GF-D8 (cell line): ENCODE measurements at regions not wholly inside any gene's neighbourhood (a gene's known extent, or its start where the extent isn't known, plus 50 kb on each side); places are given as distances from the start of the nearest gene placed in this dataset.

ENCODE experiments used
- DNase-seq: peaks from one replicate; lab custom pipeline; 2025; lab: John Stamatoyannopoulos, UW

- DNase-seq: no peak
Observed at GRCh38 chr7:51792796-51793195, 476.2 kb upstream of the COBL start.

- DNase-seq: no peak
Observed at GRCh38 chr7:51789489-51789888, 472.9 kb upstream of the COBL start.

GRCh38 chr7:51786284-51786683, 469.7 kb upstream of the COBL start:
- DNase-seq: no peak

DNA sequence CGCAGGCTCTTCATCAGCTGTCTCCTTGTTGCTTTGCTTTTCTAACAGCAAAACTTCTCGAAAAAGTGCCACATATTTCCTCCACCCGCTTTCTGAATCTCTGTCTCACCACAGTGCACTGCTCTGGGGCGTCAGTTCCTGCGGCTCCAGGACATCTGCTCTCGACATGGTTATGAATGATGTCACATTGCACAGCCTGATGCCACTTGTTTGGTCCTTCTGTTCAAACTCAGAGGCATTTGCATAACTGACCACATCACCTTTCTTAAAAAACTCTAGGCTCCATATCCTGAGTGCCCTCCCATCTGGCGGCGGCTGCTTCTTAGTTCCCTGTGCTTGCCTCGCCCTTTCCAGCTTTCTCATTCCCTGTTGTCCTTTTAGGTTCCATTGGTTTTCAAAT, 469.3 kb upstream of the COBL start:
- no peak for DNase-seq

- DNase-seq: no peak
Observed at GRCh38 chr7:51785171-51785570, 468.6 kb upstream of the COBL start.

- DNase-seq: no peak
Observed at GRCh38 chr7:51783241-51783640, 466.6 kb upstream of the COBL start.

- no peak for DNase-seq
Observed at GRCh38 chr7:51778121-51778520, 461.5 kb upstream of the COBL start.

DNA sequence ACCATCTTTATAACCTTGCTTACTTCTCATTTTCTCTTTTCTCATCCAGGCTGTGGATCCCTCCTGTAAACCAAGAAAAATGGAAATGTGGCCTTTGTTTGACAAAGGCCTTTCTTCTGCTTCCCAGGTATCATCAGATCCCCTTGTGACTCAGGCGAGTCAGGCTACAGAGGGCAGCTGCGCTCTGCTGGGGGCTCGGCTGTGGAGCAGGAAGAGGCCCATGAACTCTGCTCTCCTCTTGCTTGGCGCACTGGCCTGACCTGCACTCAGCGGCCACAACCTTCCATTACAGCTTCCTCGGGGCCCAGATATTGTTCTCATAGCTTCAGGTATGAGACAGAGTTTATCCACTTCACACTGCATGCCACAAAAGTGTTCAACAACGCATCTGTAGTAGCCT, 457.6 kb upstream of the COBL start:
- DNase-seq: no peak

- no peak for DNase-seq
Observed at GRCh38 chr7:51772190-51772589, 455.6 kb upstream of the COBL start.

- no peak for DNase-seq
Observed at GRCh38 chr7:51764976-51765375, 448.4 kb upstream of the COBL start.

GRCh38 chr7:51759985-51760384, 443.4 kb upstream of the COBL start:
- DNase-seq: no peak

DNA sequence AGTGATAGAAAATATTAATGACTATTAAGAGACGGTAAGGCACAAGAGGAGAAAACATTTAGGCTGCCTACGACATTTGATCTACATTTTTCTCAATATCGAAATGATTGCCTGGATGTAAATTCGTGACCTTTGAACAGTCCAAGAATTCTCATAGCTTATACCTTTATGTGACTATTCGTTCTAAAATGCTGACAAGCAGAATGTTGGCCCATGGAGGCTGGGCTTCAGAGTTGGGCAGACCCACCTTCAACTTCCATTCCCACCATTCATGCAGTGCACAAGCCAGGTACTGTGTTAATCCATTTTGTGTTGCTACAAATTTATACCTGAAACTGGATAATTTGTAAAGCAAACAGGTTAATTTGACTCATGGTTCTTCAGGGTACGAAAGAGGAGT, 441.4 kb upstream of the COBL start:
- no peak for DNase-seq

DNA sequence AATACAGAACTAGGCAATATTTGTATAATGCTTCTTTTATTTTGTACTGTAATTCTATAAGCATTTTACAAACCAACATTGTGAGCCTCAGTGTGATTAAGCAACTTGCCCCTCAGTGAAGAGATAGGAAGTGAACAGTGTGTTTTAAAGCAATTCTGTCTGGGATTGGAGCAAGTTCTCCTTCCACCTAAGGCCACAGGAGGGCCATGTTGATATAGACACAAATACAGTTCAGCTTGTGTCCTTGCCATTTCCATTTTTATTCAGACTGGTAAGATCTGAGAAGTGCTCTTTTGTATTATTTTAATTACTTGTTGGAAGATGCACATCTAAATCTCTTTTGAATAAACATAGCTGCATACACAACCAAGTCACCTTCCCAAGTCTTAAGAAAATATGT, 416.3 kb upstream of the COBL start:
- DNase-seq: no peak

GRCh38 chr7:51732116-51732515, 415.5 kb upstream of the COBL start:
- DNase-seq: no peak

GRCh38 chr7:51731075-51731474, 414.5 kb upstream of the COBL start:
- no peak for DNase-seq

DNA sequence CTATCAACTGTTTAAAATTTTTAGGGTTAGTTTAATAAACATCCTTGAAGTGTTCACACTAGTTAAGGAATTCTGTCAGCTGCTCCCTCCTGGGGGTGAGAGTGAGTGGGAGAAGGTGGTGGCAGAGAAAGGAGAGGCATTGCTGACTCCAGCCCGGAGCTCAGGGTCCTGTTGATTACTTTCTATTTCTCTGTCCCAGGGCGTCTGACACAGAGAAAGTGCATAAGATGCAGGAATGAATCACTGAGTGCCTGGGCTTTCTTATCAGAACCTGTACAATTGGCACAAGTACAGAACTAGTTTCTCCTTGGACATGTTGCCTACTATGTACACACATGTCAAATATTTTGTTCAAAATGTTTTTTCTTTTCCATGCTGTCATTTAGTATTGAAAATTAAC, 410.8 kb upstream of the COBL start:
- no peak for DNase-seq

GRCh38 chr7:51706851-51707250, 390.2 kb upstream of the COBL start:
- DNase-seq: no peak

GRCh38 chr7:51705701-51706100, 389.1 kb upstream of the COBL start:
- no peak for DNase-seq

- no peak for DNase-seq
Observed at GRCh38 chr7:51702673-51703072, 386.1 kb upstream of the COBL start.

GRCh38 chr7:51701935-51702334, 385.3 kb upstream of the COBL start:
- no peak for DNase-seq

DNA sequence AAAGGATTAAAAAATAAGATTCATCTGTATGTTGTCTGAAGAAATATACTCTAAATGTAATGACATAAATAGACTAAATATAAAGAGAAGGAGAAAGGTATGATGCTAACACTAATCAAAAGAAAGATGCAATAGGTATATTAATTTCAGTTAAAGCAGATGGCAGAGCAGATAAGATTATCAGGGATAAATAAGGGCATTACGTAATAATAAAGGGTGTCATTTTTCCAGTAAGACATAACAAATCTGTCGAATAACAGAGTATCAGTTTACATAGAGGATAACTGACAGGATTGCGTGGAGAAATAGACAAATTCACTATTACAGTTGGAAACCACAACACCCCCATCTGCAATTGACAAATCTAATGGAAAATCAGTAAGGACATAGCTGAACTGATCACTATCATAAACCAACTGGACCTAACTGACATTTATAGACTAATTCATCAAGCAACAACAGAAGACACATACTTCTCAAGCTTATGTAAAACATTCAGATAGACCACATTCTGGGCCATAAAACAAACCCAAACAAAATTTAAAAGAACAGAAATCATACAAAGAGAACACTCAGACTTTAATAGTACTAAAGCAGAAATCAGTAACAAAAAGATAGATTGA, 384.1 kb upstream of the COBL start:
- no peak for DNase-seq

- no peak for DNase-seq
Observed at GRCh38 chr7:51693258-51693657, 376.6 kb upstream of the COBL start.

DNA sequence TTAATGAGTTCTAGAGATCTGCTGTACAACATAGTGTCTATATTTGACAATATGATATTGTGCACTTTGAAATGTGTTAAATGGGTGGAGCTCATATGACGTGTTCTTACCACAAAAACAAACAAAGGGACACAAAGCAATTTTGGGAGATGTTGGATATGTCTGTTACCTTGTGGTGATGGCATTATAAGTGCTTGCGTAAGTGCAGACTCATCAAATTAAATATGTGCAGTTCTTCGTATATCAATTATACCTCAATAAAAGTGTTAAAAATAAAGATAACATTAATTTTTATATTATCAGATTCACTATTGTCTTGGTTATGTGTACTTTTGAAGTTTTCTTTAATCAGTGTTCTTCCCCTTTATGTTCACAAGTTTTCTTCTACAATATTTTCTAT, 372.9 kb upstream of the COBL start:
- no peak for DNase-seq

- DNase-seq: no peak
Observed at GRCh38 chr7:51685794-51686193, 369.2 kb upstream of the COBL start.
